HG03457 (cell line): ENCODE measurements at regions not wholly inside any gene's neighbourhood (a gene's known extent, or its start where the extent isn't known, plus 50 kb on each side); places are given as distances from the start of the nearest gene placed in this dataset.
"Not testable (repeated sequence)": the region's sequence is repeated elsewhere in the genome, so short reads cannot be mapped to it uniquely, and the experiment has no call there.

Experiments
- ATAC-seq: cut with Tn5 transposase; IDR thresholded peaks from one replicate; pipeline ENCODE4 v1.9.1; 2021; ENCODE audit warnings: moderate number of reproducible peaks; ENCODE audit not compliant: unreplicated experiment

DNA sequence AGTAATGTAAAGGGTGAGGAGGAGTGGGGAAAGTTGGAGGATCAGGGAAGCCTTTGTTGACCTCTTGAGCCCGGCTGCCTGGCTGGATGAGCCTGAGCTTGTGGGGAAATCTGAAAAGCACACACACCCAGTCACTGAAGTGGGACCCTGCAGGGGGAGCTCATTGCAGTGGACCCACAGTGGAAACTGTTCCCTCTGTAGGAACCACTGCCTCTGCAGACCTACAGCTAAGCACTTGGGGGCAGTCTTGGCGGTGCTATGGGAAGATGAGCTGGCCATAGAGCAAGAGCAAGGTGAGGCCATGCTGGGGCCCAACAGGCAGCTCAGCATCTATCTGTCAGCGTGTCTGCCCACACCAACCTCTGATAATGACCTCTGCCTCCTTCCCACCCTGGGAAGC is 294.8 kb downstream of the TSHZ3 start:
- ATAC-seq, result no peak

- no peak for ATAC-seq
Measured at GRCh38 chr19:31049431-31049830, 299.8 kb downstream of the TSHZ3 start.

DNA sequence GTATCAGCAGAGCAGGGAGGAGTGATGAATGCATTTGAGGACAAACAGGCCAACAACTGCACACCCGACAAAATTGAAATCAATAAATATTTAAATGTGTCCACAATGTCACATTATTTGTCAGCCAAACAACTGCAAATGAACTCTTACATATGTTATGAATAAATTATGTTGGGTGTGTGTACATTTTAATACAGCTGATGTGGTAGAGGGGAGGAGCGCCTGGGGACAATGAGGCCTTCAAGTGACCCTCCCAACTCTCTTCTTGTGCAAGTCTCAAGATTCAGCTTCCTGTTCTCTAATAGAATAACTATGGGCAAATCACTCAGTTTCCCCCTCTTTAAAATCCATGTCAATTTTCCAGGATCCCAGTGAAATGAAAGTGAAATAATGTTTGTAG is 303.2 kb downstream of the TSHZ3 start:
- ATAC-seq, result no peak

- no peak for ATAC-seq
Measured at GRCh38 chr19:31041461-31041860, 307.8 kb downstream of the TSHZ3 start.

DNA sequence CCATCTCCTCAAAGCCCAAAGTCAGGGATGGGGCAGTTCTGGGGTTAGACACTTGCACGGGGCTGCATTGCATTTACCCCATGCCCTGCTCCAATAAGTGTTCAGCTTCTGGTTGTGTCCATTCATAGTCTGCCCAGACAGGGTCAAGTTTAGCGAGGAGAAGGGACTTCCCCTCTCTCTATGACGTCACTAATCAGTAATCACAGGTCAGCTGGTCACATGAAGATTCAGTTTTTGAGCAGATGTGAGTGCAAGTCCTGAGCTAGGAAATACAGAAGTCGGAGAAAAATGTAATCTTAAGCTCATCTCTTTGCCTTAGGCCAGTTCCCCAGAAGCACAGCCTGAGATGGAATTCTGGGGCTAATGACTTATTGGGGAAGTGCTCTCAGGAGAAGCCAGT is 310.1 kb downstream of the TSHZ3 start:
- ATAC-seq, result no peak

GRCh38 chr19:31037286-31037980 is 311.8 kb downstream of the TSHZ3 start:
- no peak for ATAC-seq

DNA sequence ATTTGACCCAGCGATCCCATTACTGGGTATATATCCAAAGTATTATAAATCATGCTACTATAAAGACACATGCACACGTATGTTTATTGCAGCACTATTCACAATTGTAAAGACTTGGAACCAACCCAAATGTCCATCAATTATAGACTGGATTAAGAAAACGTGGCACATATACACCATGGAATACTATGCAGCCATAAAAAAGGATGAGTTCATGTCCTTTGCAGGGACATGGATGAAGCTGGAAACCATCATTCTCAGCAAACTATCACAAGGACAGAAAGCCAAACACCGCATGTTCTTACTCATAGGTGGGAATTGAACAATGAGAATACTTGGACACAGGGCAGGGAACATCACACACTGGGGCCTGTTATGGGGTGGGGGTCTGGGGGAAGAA is 317.8 kb downstream of the TSHZ3 start:
- not testable (repeated sequence) for ATAC-seq

DNA sequence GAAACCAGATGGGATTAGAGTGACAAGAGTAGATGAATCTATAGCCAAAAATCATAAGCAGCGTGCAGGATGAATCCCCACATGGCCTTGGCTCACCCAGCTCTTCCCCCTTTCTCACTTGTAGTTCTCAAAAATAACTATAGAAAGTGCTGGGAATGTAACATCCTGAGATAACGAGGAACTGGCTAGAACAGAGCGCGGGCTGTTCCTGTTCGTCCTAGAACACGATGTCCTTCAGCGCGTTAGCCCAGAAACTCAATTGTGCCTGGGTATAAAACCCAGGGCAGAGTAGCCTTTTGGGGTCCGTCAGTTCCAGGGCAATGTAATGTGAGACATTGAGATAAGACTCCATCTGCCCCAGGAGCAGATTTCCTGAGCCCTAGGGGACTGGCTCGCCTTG is 326.2 kb downstream of the TSHZ3 start:
- ATAC-seq, result no peak

DNA sequence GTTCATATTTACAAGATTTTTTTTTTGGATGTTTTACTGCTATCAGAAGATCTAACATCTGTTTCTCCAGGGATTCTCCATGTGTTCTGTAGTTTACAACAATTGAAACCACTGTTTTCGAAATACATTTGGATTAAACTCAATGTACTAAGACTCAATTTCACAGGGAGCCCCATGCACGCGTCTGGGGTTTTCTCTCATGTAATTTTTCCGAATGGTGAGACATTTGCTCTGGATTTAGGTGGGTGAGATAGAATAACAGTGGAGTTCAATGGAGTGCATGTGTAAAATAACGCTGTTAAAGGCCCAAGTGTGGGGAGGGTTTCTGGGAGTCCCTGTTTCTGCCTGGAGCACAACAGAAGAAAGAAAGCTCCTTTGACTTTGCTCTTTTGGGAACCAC is 330.3 kb downstream of the TSHZ3 start:
- ATAC-seq, result no peak

DNA sequence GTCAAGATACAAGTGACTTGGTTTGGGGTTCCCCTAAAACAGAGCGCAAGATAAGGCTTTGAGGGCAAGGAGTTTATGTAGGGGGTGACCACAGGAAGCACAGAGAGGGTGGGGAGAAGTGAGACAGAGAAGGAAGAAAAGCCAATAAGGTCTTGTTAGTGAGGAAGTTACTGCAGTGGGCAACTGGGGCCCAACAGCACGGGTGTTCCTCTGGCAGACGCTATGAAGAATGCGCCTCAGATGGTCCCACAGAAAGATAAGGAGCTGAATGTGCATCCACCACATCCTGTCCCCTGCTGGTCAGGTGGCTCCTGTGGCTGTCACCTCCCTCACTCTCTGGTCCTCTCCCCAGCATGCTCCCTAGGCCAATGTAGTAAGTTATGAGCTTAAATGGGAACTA is 333.5 kb downstream of the TSHZ3 start:
- ATAC-seq, result no peak

DNA sequence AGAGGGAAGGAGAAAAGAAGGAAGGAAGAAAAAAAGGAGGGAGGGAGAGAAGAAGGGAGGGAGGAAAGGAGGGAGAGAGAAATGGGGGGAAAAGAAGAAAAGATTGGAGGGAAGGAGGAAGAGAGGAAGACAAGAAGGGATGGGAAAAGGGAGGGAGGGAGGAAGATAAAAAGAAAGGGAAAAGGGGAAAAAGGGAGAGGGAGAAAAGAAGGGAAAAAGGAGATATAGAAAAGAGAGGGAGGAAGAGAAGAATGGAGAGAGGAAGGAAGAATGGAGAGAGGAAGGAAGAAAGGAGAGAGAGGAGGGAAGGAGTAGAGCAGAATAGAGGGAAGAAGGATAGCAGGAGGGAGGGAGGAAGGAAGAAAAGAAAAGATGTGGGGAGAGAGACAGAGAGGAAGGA is 334.6 kb downstream of the TSHZ3 start:
- no peak for ATAC-seq

GRCh38 chr19:31013384-31014020 is 335.7 kb downstream of the TSHZ3 start:
- ATAC-seq, result no peak

GRCh38 chr19:31002518-31003244 is 346.6 kb downstream of the TSHZ3 start:
- ATAC-seq, result no peak

DNA sequence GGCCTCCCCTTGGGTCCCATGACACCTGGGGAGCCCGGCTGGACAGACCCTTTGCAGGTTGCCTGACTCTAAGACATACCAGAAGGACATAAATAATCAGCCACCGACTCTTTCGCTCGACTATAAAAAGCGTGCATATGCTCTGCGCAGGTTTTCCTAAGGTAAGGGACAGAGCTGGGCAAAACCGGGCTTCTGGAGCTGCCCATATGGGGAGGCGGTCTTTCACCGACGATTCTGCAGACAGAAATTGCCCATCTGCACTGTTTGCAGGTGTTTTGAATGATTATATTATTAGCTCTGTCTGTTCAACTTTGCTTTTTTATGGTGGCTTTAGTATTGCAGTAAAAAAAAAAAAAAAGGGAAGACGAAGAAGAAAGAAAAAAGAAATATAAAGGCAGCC is 347.2 kb downstream of the TSHZ3 start:
- ATAC-seq, result no peak

- ATAC-seq, result no peak
Measured at GRCh38 chr19:31000913-31001312, 348.3 kb downstream of the TSHZ3 start.

DNA sequence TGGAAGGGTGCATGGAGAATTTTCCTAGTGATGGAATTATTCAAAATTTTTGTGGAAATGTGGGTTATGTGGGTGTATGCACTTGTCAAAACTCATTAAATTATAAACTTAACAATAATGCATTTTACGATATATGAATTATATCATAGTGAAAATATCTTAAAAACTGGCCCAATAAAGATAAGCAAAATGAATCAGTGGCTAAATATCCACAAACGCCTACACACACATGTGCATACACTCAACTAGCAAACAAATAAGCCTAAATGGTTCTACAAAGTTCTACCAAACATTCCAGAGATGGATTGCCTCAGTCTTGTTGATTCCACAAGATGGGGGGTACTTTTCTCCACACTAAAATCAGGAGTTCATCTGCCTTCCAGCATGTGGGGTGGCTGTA is 349.5 kb downstream of the TSHZ3 start:
- ATAC-seq, result no peak

DNA sequence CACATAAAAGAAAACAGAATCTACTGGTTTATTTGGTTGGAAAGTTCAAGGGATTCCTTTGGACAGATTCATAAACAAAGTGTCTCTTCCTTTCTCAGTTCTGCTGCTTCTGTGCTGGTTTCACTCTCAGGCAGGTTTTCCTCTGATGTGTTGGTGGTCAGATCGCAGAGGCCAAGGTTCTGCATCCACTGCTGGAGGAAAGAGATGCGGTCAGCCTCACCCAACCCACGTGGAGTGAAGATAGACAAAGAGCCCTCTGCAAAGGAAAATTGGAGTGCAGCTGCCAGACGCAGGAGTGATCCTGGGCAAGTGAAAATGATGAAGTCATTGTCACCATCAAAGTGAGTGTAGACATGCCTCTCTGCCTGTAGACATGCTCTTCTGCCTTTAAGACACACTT is 352.0 kb downstream of the TSHZ3 start:
- ATAC-seq, result no peak

- no peak for ATAC-seq
Measured at GRCh38 chr19:30978639-30979038, 370.6 kb downstream of the TSHZ3 start.

DNA sequence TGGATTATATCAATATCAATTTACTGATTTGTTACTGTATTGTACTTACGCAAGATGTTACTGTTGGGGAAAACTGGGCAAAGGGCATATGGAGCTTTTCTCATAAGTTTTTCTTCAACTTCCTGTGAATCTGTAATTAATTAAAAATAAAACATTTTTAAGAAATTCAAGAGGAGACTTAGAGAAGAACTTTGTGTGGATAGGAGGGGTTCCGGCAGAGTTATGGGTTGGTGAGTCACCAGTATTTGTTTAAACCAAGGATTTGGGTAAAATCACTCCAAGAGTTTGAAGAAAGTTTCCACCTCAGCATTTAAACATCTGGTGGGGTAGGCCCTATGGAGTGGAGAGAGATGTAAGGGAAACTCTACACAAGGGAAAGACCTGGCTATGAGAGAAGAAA is 379.6 kb downstream of the TSHZ3 start:
- ATAC-seq, result no peak

- ATAC-seq, result no peak
Measured at GRCh38 chr19:30968841-30969399, 380.3 kb downstream of the TSHZ3 start.

DNA sequence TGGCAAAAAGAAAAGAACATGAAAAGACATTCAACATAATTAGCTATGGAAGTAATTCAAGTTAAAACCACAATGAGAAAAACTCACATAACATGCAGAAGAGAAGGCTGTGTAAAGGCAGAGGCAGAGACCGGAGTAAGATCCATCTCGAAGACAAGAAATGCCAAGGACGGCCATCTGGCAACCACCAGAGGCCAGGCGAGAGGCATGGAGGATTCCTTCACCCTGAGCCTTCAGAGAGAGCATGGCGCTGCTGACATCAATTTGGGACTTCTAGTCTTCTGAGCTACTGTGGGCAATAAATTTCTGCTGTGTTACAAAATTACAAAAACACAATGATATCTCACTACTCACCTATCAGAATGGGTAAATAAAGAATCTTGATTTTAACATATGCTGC is 381.0 kb downstream of the TSHZ3 start:
- no peak for ATAC-seq

DNA sequence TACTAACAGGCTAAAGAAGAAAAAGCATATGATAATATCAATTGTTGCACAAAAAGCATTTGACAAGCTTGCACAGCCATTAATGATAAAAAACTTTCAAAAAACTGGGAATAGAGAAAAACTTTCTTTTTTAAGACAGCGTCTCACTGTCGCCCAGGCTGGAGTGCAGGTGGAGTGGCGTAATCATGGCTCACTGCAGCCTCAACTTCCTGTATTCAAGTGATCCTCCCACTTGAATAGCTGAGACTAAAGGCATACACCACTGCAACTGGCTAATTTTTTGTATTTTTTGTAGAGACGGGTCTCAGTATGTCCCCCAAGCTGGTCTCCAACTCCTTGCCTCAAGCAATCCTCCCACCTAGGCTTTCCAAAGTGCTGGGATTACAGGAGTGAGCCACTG is 382.8 kb downstream of the TSHZ3 start:
- no peak for ATAC-seq
